WTC11 (cell line): ENCODE measurements at regions not wholly inside any gene's neighbourhood (a gene's known extent, or its start where the extent isn't known, plus 50 kb on each side); places are given as distances from the start of the nearest gene placed in this dataset.

Experiments
- ATAC-seq: fragments of 200-7000 bp; cut with Tn5 transposase; 2 replicates; pipeline ENCODE4 v1.10.0; 2021; ENCODE audit warnings: mild to moderate bottlenecking, moderate library complexity
- CTCF ChIA-PET: fragments of 300-600 bp; sonication (Branson Sonifier 250); formaldehyde crosslinking; loops from one replicate; lab custom pipeline; 2021; ENCODE audit warnings: antibody characterized with exemption; lab: Charles Lee
- POLR2A ChIA-PET: fragments of 350-600 bp; sonication (Branson Sonifier 250); formaldehyde crosslinking; loops from one replicate; lab custom pipeline; 2021; ENCODE audit warnings: antibody characterized with exemption; lab: Charles Lee
- DNase-seq: peaks from one replicate; pipeline ENCODE4 v3.0.0; 2021; ENCODE audit warnings: low spot score
- H3K27ac Mint-ChIP-seq: 2 replicates; pipeline ENCODE4 v1.8.0; 2021; ENCODE audit warnings: mixed read lengths
- H3K27me3 Mint-ChIP-seq: 2 replicates; pipeline ENCODE4 v1.8.0; 2021; ENCODE audit warnings: low read depth, mild to moderate bottlenecking, moderate library complexity, mixed read lengths
- H3K36me3 Mint-ChIP-seq: 2 replicates; pipeline ENCODE4 v1.8.0; 2021; ENCODE audit warnings: mixed read lengths
- H3K4me1 Mint-ChIP-seq: 2 replicates; pipeline ENCODE4 v1.8.0; 2022; ENCODE audit warnings: mixed read lengths
- H3K4me3 Mint-ChIP-seq: 2 replicates; pipeline ENCODE4 v1.8.0; 2021; ENCODE audit warnings: mild to moderate bottlenecking, moderate library complexity, mixed read lengths
- H3K9me3 Mint-ChIP-seq: 2 replicates; pipeline ENCODE4 v1.8.0; 2021; ENCODE audit warnings: mixed read lengths
- CBFB ChIP-seq: sonication (generic); formaldehyde crosslinking; IDR thresholded peaks from 2 replicates; pipeline ENCODE4 v1.8.1; 2022; ENCODE audit warnings: mild to moderate bottlenecking, low read depth, missing genetic modification reagents
- CREM ChIP-seq: sonication (generic); formaldehyde crosslinking; IDR thresholded peaks from 2 replicates; pipeline ENCODE4 v1.8.1; 2022; ENCODE audit warnings: mild to moderate bottlenecking, missing genetic modification reagents, moderate library complexity
- ETV6 ChIP-seq: sonication (generic); formaldehyde crosslinking; IDR thresholded peaks from 2 replicates; pipeline ENCODE4 v1.8.1; 2022; ENCODE audit warnings: mild to moderate bottlenecking, missing genetic modification reagents
- GABPB1 ChIP-seq: sonication (generic); formaldehyde crosslinking; IDR thresholded peaks from 2 replicates; pipeline ENCODE4 v1.8.1; 2023; ENCODE audit warnings: mild to moderate bottlenecking, missing genetic modification reagents
- NFE2L1 ChIP-seq: sonication (generic); formaldehyde crosslinking; IDR thresholded peaks from 2 replicates; pipeline ENCODE4 v1.8.1; 2023; ENCODE audit warnings: missing genetic modification reagents
- NFYB ChIP-seq: sonication (generic); formaldehyde crosslinking; conservative IDR thresholded peaks from 2 replicates; pipeline ENCODE4 v1.8.0; 2022; ENCODE audit warnings: low read depth, missing genetic modification reagents
- NR1H2 ChIP-seq: sonication (generic); formaldehyde crosslinking; IDR thresholded peaks from 2 replicates; pipeline ENCODE4 v1.9.0; 2021; ENCODE audit warnings: mild to moderate bottlenecking, moderate library complexity, missing genetic modification reagents
- PRRX2 ChIP-seq: fragments of 250-450 bp; sonication (Bioruptor Pico); IDR thresholded peaks from 2 replicates; pipeline ENCODE4 v1.8.0; 2021; ENCODE audit warnings: mild to moderate bottlenecking
- SP1 ChIP-seq: sonication (generic); formaldehyde crosslinking; conservative IDR thresholded peaks from 2 replicates; pipeline ENCODE4 v1.8.1; 2022; ENCODE audit warnings: missing genetic modification reagents
- TEAD1 ChIP-seq: sonication (generic); formaldehyde crosslinking; IDR thresholded peaks from 2 replicates; pipeline ENCODE4 v1.8.0; 2022; ENCODE audit warnings: mild to moderate bottlenecking, missing genetic modification reagents
- ZNF263 ChIP-seq: sonication (generic); formaldehyde crosslinking; IDR thresholded peaks from 2 replicates; pipeline ENCODE4 v1.8.1; 2022; ENCODE audit warnings: low read depth, mild to moderate bottlenecking, moderate library complexity, missing genetic modification reagents
- TF ChIP-seq, protein P1 (sequence below): sonication (generic); formaldehyde crosslinking; IDR thresholded peaks from 2 replicates; pipeline ENCODE4 v1.8.0; 2022; ENCODE audit warnings: mild to moderate bottlenecking, missing genetic modification reagents
- TF ChIP-seq, protein P2 (sequence below): fragments of 200-600 bp; IDR thresholded peaks from 2 replicates; pipeline ENCODE4 v1.8.0; 2022; ENCODE audit warnings: antibody characterized with exemption
- TF ChIP-seq, protein P3 (sequence below): fragments of 250-450 bp; sonication (Bioruptor Pico); IDR thresholded peaks from 2 replicates; pipeline ENCODE4 v1.9.0; 2021; ENCODE audit warnings: mild to moderate bottlenecking
- TF ChIP-seq, protein P4 (sequence below): sonication (generic); formaldehyde crosslinking; IDR thresholded peaks from 2 replicates; pipeline ENCODE4 v1.8.1; 2023; ENCODE audit warnings: mild to moderate bottlenecking, missing genetic modification reagents, borderline replicate concordance

DNA sequence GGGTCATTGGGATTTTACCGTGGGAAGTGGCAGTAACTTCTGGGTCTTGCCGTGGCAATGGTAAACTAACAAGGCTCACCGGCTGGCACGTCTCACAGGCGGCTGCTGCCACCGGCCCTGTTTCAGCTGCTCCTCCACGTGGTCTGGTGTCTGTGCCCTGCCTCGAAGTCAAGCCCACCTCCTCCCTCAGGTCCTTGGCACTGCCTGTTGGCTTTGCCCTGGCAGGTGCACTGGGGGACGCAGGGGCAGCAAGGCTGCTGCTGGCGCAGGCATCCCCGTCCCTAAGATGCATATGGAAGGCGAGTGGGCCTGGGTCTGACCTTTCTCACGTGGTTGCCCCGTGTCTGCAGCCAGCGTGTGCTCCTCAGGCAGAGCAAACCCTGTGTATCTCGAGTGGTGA is 783.6 kb downstream of the BRD1 start:
- DNase-seq = no peak
- ChIA-PET CTCF (interaction anchor here (3.0 to 3.1 kb wide), 2 partner anchors 126 to 261 kb away, joined by 7 to 24 read pairs; no protein-coding TSS in a partner anchor), POLR2A (no interaction called here)
- H3K4me3 Mint-ChIP-seq = no peak overlapping the region
- no peaks in the 10 kb centered on the region for H3K27me3 Mint-ChIP-seq
- no peak for ATAC-seq
- H3K4me1 Mint-ChIP-seq = peaks cover 3% of the 10 kb centered on the region
- no peak for TF ChIP-seq NR1H2 (CRISPR knock-in tag)
- TF ChIP-seq NFYB (CRISPR knock-in tag) = no peak
- no peak for TF ChIP-seq ZNF263 (CRISPR knock-in tag)
- TF ChIP-seq ETV6 (CRISPR knock-in tag) = no peak
- TF ChIP-seq NFE2L1 (CRISPR knock-in tag) = no peak
- TF ChIP-seq PRRX2 (CRISPR knock-in tag) = no peak
- TF ChIP-seq CREM (CRISPR knock-in tag) = no peak
- TF ChIP-seq, protein P1, sequence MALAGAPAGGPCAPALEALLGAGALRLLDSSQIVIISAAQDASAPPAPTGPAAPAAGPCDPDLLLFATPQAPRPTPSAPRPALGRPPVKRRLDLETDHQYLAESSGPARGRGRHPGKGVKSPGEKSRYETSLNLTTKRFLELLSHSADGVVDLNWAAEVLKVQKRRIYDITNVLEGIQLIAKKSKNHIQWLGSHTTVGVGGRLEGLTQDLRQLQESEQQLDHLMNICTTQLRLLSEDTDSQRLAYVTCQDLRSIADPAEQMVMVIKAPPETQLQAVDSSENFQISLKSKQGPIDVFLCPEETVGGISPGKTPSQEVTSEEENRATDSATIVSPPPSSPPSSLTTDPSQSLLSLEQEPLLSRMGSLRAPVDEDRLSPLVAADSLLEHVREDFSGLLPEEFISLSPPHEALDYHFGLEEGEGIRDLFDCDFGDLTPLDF (CRISPR knock-in tag) = no peak
- TF ChIP-seq SP1 = no peak
- TF ChIP-seq GABPB1 (CRISPR knock-in tag) = no peak
- TF ChIP-seq, protein P2, sequence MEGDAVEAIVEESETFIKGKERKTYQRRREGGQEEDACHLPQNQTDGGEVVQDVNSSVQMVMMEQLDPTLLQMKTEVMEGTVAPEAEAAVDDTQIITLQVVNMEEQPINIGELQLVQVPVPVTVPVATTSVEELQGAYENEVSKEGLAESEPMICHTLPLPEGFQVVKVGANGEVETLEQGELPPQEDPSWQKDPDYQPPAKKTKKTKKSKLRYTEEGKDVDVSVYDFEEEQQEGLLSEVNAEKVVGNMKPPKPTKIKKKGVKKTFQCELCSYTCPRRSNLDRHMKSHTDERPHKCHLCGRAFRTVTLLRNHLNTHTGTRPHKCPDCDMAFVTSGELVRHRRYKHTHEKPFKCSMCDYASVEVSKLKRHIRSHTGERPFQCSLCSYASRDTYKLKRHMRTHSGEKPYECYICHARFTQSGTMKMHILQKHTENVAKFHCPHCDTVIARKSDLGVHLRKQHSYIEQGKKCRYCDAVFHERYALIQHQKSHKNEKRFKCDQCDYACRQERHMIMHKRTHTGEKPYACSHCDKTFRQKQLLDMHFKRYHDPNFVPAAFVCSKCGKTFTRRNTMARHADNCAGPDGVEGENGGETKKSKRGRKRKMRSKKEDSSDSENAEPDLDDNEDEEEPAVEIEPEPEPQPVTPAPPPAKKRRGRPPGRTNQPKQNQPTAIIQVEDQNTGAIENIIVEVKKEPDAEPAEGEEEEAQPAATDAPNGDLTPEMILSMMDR = no peak
- TF ChIP-seq, protein P3, sequence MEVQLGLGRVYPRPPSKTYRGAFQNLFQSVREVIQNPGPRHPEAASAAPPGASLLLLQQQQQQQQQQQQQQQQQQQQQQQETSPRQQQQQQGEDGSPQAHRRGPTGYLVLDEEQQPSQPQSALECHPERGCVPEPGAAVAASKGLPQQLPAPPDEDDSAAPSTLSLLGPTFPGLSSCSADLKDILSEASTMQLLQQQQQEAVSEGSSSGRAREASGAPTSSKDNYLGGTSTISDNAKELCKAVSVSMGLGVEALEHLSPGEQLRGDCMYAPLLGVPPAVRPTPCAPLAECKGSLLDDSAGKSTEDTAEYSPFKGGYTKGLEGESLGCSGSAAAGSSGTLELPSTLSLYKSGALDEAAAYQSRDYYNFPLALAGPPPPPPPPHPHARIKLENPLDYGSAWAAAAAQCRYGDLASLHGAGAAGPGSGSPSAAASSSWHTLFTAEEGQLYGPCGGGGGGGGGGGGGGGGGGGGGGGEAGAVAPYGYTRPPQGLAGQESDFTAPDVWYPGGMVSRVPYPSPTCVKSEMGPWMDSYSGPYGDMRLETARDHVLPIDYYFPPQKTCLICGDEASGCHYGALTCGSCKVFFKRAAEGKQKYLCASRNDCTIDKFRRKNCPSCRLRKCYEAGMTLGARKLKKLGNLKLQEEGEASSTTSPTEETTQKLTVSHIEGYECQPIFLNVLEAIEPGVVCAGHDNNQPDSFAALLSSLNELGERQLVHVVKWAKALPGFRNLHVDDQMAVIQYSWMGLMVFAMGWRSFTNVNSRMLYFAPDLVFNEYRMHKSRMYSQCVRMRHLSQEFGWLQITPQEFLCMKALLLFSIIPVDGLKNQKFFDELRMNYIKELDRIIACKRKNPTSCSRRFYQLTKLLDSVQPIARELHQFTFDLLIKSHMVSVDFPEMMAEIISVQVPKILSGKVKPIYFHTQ (CRISPR knock-in tag) = no peak
- TF ChIP-seq, protein P4, sequence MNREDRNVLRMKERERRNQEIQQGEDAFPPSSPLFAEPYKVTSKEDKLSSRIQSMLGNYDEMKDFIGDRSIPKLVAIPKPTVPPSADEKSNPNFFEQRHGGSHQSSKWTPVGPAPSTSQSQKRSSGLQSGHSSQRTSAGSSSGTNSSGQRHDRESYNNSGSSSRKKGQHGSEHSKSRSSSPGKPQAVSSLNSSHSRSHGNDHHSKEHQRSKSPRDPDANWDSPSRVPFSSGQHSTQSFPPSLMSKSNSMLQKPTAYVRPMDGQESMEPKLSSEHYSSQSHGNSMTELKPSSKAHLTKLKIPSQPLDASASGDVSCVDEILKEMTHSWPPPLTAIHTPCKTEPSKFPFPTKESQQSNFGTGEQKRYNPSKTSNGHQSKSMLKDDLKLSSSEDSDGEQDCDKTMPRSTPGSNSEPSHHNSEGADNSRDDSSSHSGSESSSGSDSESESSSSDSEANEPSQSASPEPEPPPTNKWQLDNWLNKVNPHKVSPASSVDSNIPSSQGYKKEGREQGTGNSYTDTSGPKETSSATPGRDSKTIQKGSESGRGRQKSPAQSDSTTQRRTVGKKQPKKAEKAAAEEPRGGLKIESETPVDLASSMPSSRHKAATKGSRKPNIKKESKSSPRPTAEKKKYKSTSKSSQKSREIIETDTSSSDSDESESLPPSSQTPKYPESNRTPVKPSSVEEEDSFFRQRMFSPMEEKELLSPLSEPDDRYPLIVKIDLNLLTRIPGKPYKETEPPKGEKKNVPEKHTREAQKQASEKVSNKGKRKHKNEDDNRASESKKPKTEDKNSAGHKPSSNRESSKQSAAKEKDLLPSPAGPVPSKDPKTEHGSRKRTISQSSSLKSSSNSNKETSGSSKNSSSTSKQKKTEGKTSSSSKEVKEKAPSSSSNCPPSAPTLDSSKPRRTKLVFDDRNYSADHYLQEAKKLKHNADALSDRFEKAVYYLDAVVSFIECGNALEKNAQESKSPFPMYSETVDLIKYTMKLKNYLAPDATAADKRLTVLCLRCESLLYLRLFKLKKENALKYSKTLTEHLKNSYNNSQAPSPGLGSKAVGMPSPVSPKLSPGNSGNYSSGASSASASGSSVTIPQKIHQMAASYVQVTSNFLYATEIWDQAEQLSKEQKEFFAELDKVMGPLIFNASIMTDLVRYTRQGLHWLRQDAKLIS (CRISPR knock-in tag) = no peak
- TF ChIP-seq CBFB (CRISPR knock-in tag) = no peak
- no peak for TF ChIP-seq TEAD1 (CRISPR knock-in tag)
- H3K27ac Mint-ChIP-seq = no peak overlapping the region
- H3K36me3 Mint-ChIP-seq = no peaks in the 10 kb centered on the region
- no peaks in the 10 kb centered on the region for H3K9me3 Mint-ChIP-seq
